ENCODE measurements at regions not wholly inside any gene's neighbourhood (a gene's known extent, or its start where the extent isn't known, plus 50 kb on each side); places are given as distances from the start of the nearest gene placed in this dataset.

GRCh38 chr2:13686262-13686661 lies 946.3 kb upstream of the LRATD1 start:
- TF ChIP-seq EZH2 (IDR thresholded peaks at IDR 0.05) (no peak), EZH2phosphoT487 (IDR thresholded peaks at IDR 0.05) (no peak)
- TF ChIP-seq, protein P1, sequence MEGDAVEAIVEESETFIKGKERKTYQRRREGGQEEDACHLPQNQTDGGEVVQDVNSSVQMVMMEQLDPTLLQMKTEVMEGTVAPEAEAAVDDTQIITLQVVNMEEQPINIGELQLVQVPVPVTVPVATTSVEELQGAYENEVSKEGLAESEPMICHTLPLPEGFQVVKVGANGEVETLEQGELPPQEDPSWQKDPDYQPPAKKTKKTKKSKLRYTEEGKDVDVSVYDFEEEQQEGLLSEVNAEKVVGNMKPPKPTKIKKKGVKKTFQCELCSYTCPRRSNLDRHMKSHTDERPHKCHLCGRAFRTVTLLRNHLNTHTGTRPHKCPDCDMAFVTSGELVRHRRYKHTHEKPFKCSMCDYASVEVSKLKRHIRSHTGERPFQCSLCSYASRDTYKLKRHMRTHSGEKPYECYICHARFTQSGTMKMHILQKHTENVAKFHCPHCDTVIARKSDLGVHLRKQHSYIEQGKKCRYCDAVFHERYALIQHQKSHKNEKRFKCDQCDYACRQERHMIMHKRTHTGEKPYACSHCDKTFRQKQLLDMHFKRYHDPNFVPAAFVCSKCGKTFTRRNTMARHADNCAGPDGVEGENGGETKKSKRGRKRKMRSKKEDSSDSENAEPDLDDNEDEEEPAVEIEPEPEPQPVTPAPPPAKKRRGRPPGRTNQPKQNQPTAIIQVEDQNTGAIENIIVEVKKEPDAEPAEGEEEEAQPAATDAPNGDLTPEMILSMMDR (IDR thresholded peaks at IDR 0.05): no peak
